ENCODE measurements at regions not wholly inside any gene's neighbourhood (a gene's known extent, or its start where the extent isn't known, plus 50 kb on each side); places are given as distances from the start of the nearest gene placed in this dataset.
A peak's percentile ranks its signal among the peaks of the same experiment; 100 is the strongest.

DNA sequence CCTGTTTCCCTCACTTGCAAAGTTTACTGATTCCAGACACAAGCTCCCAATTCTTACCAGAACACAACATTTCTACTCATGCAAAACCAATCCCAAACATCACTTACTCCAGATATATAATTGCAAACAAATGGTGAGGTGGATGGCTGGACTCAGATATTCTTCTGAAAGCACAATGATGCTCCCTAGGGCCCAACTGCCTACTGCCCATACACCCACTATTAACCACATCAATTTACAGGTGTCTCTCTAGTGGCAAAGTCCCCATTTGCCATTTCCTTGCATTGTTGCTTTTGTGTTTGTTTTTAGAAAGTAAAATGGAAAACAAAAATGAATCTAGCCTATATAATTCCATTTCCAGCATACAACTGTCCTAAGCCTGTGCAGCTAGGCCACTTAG, 320.9 kb upstream of the PRDM1 start:
- peaks cover 22% of the 10 kb centered on the region for H3K4me1 ChIP-seq (replicated peaks; ENCODE audit: insufficient read depth)
- no peaks in the 10 kb centered on the region for H3K9me2 ChIP-seq (ENCODE audit: insufficient read depth)
- CTCF ChIA-PET = interaction anchor here (0.5 kb wide), 1 partner anchor 168 kb away, joined by 3 read pairs; no protein-coding TSS in a partner anchor
- no peak overlapping the region for H3K4me3 ChIP-seq
- BruUV-seq (replicated peaks) = no TSS peak
- no peaks in the 10 kb centered on the region for H3K36me3 ChIP-seq (ENCODE audit: low read depth)
- no peak for DNase-seq
- H3K9me3 ChIP-seq (ENCODE audit: insufficient read depth, low read depth) = peaks cover 7% of the 10 kb centered on the region; the same call in 1 of the 2 replicates
- H3F3A ChIP-seq (ENCODE audit: insufficient read depth, low read depth) = peaks cover 2% of the 10 kb centered on the region; the same call in 1 of the 2 replicates
- no peaks in the 10 kb centered on the region for H4K20me1 ChIP-seq (ENCODE audit: insufficient read depth)
- H2AFZ ChIP-seq = no peak overlapping the region
- no peaks in the 10 kb centered on the region for H3K79me2 ChIP-seq (ENCODE audit: low read depth)
- TF ChIP-seq, protein P1, sequence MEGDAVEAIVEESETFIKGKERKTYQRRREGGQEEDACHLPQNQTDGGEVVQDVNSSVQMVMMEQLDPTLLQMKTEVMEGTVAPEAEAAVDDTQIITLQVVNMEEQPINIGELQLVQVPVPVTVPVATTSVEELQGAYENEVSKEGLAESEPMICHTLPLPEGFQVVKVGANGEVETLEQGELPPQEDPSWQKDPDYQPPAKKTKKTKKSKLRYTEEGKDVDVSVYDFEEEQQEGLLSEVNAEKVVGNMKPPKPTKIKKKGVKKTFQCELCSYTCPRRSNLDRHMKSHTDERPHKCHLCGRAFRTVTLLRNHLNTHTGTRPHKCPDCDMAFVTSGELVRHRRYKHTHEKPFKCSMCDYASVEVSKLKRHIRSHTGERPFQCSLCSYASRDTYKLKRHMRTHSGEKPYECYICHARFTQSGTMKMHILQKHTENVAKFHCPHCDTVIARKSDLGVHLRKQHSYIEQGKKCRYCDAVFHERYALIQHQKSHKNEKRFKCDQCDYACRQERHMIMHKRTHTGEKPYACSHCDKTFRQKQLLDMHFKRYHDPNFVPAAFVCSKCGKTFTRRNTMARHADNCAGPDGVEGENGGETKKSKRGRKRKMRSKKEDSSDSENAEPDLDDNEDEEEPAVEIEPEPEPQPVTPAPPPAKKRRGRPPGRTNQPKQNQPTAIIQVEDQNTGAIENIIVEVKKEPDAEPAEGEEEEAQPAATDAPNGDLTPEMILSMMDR (conservative IDR thresholded peaks at IDR 0.05) = no peak
- no peak for TF ChIP-seq EZH2 (IDR thresholded peaks at IDR 0.05; ENCODE audit: low read depth)
- POLR2A ChIA-PET (ENCODE audit: unreplicated experiment) = interaction anchor here (0.6 kb wide), 1 partner anchor 472 kb away, joined by 3 read pairs; no protein-coding TSS in a partner anchor
- H3K4me2 ChIP-seq = no peak overlapping the region
- H3K27me3 ChIP-seq (ENCODE audit: insufficient read depth, low read depth) = no peaks in the 10 kb centered on the region
- intact Hi-C loops (cut with micrococcal nuclease; ENCODE audit: unreplicated experiment) = no loop called here
- no peak overlapping the region for H3K27ac ChIP-seq

DNA sequence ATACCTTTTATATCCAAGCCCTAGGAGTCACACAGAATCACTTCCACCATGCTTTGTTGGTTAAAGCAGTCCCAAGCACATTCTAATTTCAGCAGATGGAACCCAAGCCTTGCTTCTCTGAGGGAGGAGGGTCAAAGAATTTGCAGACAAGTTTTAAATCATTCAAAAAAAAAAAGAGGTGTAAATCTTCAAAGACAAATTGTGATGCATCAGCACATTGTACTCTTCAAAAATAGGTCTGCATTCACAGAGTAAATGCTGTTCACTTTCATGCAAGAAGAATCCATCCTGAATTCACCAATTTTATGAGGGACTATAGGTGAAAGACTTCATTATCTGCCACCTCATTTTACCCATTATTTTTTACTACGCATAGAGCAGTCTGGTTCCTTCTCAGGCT, 321.8 kb upstream of the PRDM1 start:
- intact Hi-C loops (cut with micrococcal nuclease; ENCODE audit: unreplicated experiment) = no loop called here

DNA sequence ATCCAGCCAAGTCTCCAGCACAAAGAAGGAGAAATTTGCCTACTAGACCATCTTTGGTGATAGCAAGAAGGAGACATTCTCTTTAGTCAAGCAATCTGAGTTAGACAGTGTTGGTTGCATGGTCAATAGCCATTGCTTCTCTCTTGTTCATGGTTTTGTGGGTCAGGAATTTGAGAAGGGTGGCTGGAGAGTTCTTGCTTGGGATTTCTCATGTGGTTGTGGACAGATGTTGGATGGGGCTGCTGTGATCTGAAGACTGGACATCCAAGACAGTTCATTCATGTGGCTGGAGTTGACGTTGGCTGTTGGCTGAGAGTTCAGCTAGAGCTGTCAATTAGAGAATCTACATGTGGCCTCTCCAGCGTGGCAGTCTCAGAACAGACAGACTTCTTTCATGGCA, 322.3 kb upstream of the PRDM1 start:
- ChIA-PET POLR2A (ENCODE audit: unreplicated experiment) (no interaction called here), CTCF (no interaction called here)
- H3K27me3 ChIP-seq (ENCODE audit: insufficient read depth, low read depth) = no peaks in the 10 kb centered on the region
- no peaks in the 10 kb centered on the region for H3F3A ChIP-seq (ENCODE audit: insufficient read depth, low read depth)
- TF ChIP-seq EZH2 (IDR thresholded peaks at IDR 0.05; ENCODE audit: low read depth) = no peak
- TF ChIP-seq, protein P1 (conservative IDR thresholded peaks at IDR 0.05) = no peak
- no TSS peak for BruUV-seq (replicated peaks)
- no peaks in the 10 kb centered on the region for H3K36me3 ChIP-seq (ENCODE audit: low read depth)
- no peak overlapping the region for H3K4me2 ChIP-seq
- H3K9me2 ChIP-seq (ENCODE audit: insufficient read depth) = no peaks in the 10 kb centered on the region
- H4K20me1 ChIP-seq (ENCODE audit: insufficient read depth) = no peaks in the 10 kb centered on the region
- intact Hi-C loops (cut with micrococcal nuclease; ENCODE audit: unreplicated experiment) = no loop called here
- H3K9me3 ChIP-seq (ENCODE audit: insufficient read depth, low read depth) = no peaks in the 10 kb centered on the region
- no peak for DNase-seq
- H3K27ac ChIP-seq = peak overlapping the region; percentile 60; the same call in 1 of the 2 replicates
- H3K79me2 ChIP-seq (ENCODE audit: low read depth) = no peaks in the 10 kb centered on the region
- H3K4me3 ChIP-seq = no peak overlapping the region
- H2AFZ ChIP-seq = no peak overlapping the region
- peaks cover 22% of the 10 kb centered on the region for H3K4me1 ChIP-seq (replicated peaks; ENCODE audit: insufficient read depth)

More for the DNA sequence above, 321.8 kb upstream of the PRDM1 start:
- Histone ChIP-seq H3K4me1 (replicated peaks; ENCODE audit: insufficient read depth) (peaks cover 18% of the 10 kb centered on the region), H3K27me3 (ENCODE audit: insufficient read depth, low read depth) (no peaks in the 10 kb centered on the region), H3F3A (ENCODE audit: insufficient read depth, low read depth) (no peaks in the 10 kb centered on the region), H3K4me2 (no peak overlapping the region), H3K27ac (no peak overlapping the region), H3K79me2 (ENCODE audit: low read depth) (no peaks in the 10 kb centered on the region), H4K20me1 (ENCODE audit: insufficient read depth) (no peaks in the 10 kb centered on the region), H3K9me2 (ENCODE audit: insufficient read depth) (no peaks in the 10 kb centered on the region), H3K36me3 (ENCODE audit: low read depth) (no peaks in the 10 kb centered on the region), H3K9me3 (ENCODE audit: insufficient read depth, low read depth) (0 out of 2 replicates have a peak, but pooled peaks cover 2% of the 10 kb centered on the region), H3K4me3 (no peak overlapping the region), H2AFZ (no peak overlapping the region)
- no peak for TF ChIP-seq EZH2 (IDR thresholded peaks at IDR 0.05; ENCODE audit: low read depth)
- TF ChIP-seq, protein P1 (conservative IDR thresholded peaks at IDR 0.05) = no peak
- BruUV-seq (replicated peaks) = no TSS peak
- CTCF ChIA-PET = no interaction called here
- POLR2A ChIA-PET (ENCODE audit: unreplicated experiment) = no interaction called here
- DNase-seq = no peak

Measured in PC-9 (cell line).